Astrocyte (in vitro differentiated cells and primary cell): ENCODE measurements at regions not wholly inside any gene's neighbourhood (a gene's known extent, or its start where the extent isn't known, plus 50 kb on each side); places are given as distances from the start of the nearest gene placed in this dataset.

ENCODE experiments used
- EZH2 ChIP-seq: IDR thresholded peaks from 2 replicates; pipeline ENCODE4 v1.6.1; 2012; ENCODE audit warnings: mild to moderate bottlenecking, low read length, inconsistent platforms; ENCODE audit not compliant: insufficient read depth
- TF ChIP-seq, protein P1 (sequence below): IDR thresholded peaks from 2 replicates; pipeline ENCODE4 v1.5.1; 2011; ENCODE audit warnings: low read depth, mild to moderate bottlenecking, inconsistent platforms, low read length, moderate library complexity; ENCODE audit not compliant: insufficient read depth

- TF ChIP-seq, protein P1, sequence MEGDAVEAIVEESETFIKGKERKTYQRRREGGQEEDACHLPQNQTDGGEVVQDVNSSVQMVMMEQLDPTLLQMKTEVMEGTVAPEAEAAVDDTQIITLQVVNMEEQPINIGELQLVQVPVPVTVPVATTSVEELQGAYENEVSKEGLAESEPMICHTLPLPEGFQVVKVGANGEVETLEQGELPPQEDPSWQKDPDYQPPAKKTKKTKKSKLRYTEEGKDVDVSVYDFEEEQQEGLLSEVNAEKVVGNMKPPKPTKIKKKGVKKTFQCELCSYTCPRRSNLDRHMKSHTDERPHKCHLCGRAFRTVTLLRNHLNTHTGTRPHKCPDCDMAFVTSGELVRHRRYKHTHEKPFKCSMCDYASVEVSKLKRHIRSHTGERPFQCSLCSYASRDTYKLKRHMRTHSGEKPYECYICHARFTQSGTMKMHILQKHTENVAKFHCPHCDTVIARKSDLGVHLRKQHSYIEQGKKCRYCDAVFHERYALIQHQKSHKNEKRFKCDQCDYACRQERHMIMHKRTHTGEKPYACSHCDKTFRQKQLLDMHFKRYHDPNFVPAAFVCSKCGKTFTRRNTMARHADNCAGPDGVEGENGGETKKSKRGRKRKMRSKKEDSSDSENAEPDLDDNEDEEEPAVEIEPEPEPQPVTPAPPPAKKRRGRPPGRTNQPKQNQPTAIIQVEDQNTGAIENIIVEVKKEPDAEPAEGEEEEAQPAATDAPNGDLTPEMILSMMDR = no peak
- no peak for TF ChIP-seq EZH2
Measured at GRCh38 chr9:99416007-99416406, 193.9 kb downstream of the SEC61B start.
